Caco-2 (cell line): ENCODE measurements at regions not wholly inside any gene's neighbourhood (a gene's known extent, or its start where the extent isn't known, plus 50 kb on each side); places are given as distances from the start of the nearest gene placed in this dataset.

ENCODE experiments used
- BruUV-seq: library from RNA; stranded (reverse); fragments of 400-500 nt; replicated peaks from 2 replicates; lab custom pipeline; 2021; lab: Mats Ljungman, UMichigan
- CTCF ChIA-PET: fragments of 300-600 bp; sonication (Branson Sonifier 250); formaldehyde crosslinking; loops from one replicate; lab custom pipeline; 2022; ENCODE audit warnings: antibody characterized with exemption; lab: Charles Lee
- POLR2A ChIA-PET: fragments of 300-600 bp; sonication (Branson Sonifier 250); formaldehyde crosslinking; loops from one replicate; lab custom pipeline; 2022; ENCODE audit warnings: antibody characterized with exemption; lab: Charles Lee
- DNase-seq, 2 experiments: peaks; one replicate each; pipeline versions ENCODE4 v3.0.0 to v3.0.0-alpha.2; 2020 to 2022
- H3K27me3 ChIP-seq: replicated peaks from 2 replicates; pipeline ENCODE4 v1.6.0; 2011; ENCODE audit warnings: low read length; ENCODE audit not compliant: control insufficient read depth, insufficient read depth
- H3K36me3 ChIP-seq: 2 replicates; pipeline ENCODE4 v1.5.1; 2011; ENCODE audit warnings: low read length; ENCODE audit not compliant: control insufficient read depth, insufficient read depth
- H3K4me1 ChIP-seq: fragments of 250-450 bp; sonication (Bioruptor Pico); 2 replicates; pipeline ENCODE4 v1.5.1; 2020; ENCODE audit warnings: mild to moderate bottlenecking
- H3K4me3 ChIP-seq: 2 replicates; pipeline ENCODE4 v1.5.1; 2011; ENCODE audit warnings: low read depth, mild to moderate bottlenecking, control low read depth, low read length
- H3K9me3 ChIP-seq: fragments of 250-450 bp; sonication (Bioruptor Pico); 2 replicates; pipeline ENCODE4 v1.5.1; 2020; ENCODE audit warnings: mild to moderate bottlenecking, moderate library complexity
- H3K27ac Mint-ChIP-seq: one replicate; pipeline ENCODE4 v1.8.0; 2022; ENCODE audit warnings: mixed read lengths; ENCODE audit not compliant: unreplicated experiment
- H3K27me3 Mint-ChIP-seq: one replicate; pipeline ENCODE4 v1.8.0; 2022; ENCODE audit warnings: mixed read lengths; ENCODE audit not compliant: insufficient read depth, unreplicated experiment
- H3K36me3 Mint-ChIP-seq: one replicate; pipeline ENCODE4 v1.8.0; 2022; ENCODE audit warnings: mild to moderate bottlenecking, mixed read lengths; ENCODE audit not compliant: insufficient read depth, unreplicated experiment
- H3K4me1 Mint-ChIP-seq: one replicate; pipeline ENCODE4 v1.8.0; 2022; ENCODE audit warnings: low read depth, mixed read lengths; ENCODE audit not compliant: unreplicated experiment
- H3K4me3 Mint-ChIP-seq: one replicate; pipeline ENCODE4 v1.8.0; 2022; ENCODE audit warnings: mild to moderate bottlenecking, moderate library complexity, mixed read lengths; ENCODE audit not compliant: unreplicated experiment
- H3K9me3 Mint-ChIP-seq: one replicate; pipeline ENCODE4 v1.8.0; 2022; ENCODE audit warnings: mixed read lengths; ENCODE audit not compliant: unreplicated experiment
- intact Hi-C: fragments of 100-400 bp; cut with micrococcal nuclease; formaldehyde crosslinking; loops from one replicate; pipeline ENCODE4 v1.10.0; 2022; ENCODE audit not compliant: unreplicated experiment
- TF ChIP-seq, protein P1 (sequence below), 2 experiments: fragments of 200-600 bp in 1 of 2; IDR thresholded peaks; 1 replicate in 1 of 2; 2 replicates in 1 of 2; pipeline versions ENCODE4 v1.5.1 to v1.8.0; 2011 to 2022; ENCODE audit warnings: antibody characterized with exemption in 1 of 2, control low read depth in 1 of 2, inconsistent platforms in 1 of 2, low read depth in 1 of 2, low read length in 1 of 2, mild to moderate bottlenecking in 1 of 2, moderate library complexity in 1 of 2; ENCODE audit not compliant: insufficient read depth in 1 of 2, severe bottlenecking in 1 of 2, unreplicated experiment in 1 of 2

DNA sequence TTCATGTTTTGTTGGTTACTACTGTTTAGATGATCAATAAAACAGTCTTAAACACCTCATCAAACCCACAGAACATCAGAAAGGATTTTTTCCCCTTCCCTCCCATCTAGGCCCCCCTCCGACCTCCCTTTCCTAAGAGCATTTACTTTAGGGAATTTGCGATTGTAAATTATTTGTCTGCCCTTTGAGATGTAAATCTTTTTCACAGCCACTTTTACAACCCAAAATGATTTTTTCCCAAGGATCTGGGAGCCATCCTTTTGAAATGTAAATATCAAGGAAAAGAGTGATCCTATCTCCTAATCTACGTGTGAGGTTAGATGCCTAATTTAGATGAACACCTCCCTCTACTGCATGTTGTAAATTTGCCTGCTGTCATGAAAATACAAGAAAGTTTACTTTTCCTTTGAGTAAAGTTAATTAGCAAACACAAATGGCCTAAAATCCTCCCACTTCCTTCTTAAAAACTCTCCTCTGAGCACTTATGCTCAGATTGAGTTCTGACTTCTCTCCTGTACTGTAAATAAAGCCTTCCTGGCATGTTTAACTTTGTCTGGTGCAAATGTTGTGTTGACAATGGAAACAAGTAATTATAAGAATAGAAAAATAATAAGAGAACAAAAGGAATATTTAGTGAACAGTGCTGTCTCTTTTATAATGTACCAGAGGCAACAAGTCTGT, 1646.9 kb upstream of the SPRY2 start:
- no peaks in the 10 kb centered on the region for H3K4me1 ChIP-seq
- H3K4me3 ChIP-seq: no peak overlapping the region
- CTCF ChIA-PET: interaction anchor here (1.1 to 1.3 kb wide), 2 partner anchors 59 to 348 kb away, joined by 3 read pairs; no protein-coding TSS in a partner anchor
- Mint-ChIP-seq H3K27ac (no peak overlapping the region), H3K36me3 (no peaks in the 10 kb centered on the region), H3K27me3 (no peaks in the 10 kb centered on the region), H3K9me3 (no peaks in the 10 kb centered on the region), H3K4me1 (no peaks in the 10 kb centered on the region), H3K4me3 (no peak overlapping the region)
- POLR2A ChIA-PET: no interaction called here
- H3K9me3 ChIP-seq: no peaks in the 10 kb centered on the region
- no peaks in the 10 kb centered on the region for H3K36me3 ChIP-seq
- TF ChIP-seq, protein P1, sequence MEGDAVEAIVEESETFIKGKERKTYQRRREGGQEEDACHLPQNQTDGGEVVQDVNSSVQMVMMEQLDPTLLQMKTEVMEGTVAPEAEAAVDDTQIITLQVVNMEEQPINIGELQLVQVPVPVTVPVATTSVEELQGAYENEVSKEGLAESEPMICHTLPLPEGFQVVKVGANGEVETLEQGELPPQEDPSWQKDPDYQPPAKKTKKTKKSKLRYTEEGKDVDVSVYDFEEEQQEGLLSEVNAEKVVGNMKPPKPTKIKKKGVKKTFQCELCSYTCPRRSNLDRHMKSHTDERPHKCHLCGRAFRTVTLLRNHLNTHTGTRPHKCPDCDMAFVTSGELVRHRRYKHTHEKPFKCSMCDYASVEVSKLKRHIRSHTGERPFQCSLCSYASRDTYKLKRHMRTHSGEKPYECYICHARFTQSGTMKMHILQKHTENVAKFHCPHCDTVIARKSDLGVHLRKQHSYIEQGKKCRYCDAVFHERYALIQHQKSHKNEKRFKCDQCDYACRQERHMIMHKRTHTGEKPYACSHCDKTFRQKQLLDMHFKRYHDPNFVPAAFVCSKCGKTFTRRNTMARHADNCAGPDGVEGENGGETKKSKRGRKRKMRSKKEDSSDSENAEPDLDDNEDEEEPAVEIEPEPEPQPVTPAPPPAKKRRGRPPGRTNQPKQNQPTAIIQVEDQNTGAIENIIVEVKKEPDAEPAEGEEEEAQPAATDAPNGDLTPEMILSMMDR (IDR thresholded peaks at IDR 0.05; ENCODE audit: insufficient read depth in 1 of 2, low read depth in 1 of 2, low read length in 1 of 2, severe bottlenecking in 1 of 2, unreplicated experiment in 1 of 2): no peak
- intact Hi-C loops: loop anchor here (1.0 to 2.0 kb wide), 2 partner anchors 58 to 345 kb away; no protein-coding TSS in a partner anchor
- no peaks in the 10 kb centered on the region for H3K27me3 ChIP-seq
- no peak for DNase-seq
- no TSS peak for BruUV-seq

DNA sequence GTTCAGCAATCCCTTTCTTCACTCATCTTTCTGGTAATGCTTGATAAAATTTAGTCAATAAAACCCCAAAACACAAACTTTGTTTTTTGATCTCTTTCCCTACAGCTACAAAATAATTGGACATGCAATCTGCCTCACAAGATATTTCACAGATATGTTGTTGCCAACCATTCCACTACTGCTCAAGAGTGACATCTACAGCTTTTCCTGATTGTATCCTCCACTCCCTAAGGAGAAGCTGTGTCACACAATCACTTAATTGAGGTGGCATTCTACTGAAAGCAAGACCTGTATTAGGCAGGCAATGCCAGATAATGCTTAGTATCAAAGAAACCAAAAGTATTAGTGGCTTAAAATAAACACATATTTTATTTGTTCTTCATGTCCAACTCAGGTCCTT, 1646.2 kb upstream of the SPRY2 start:
- Mint-ChIP-seq H3K27ac (no peak overlapping the region), H3K4me1 (no peaks in the 10 kb centered on the region), H3K4me3 (no peak overlapping the region), H3K36me3 (no peaks in the 10 kb centered on the region), H3K27me3 (no peaks in the 10 kb centered on the region), H3K9me3 (no peaks in the 10 kb centered on the region)
- BruUV-seq: no TSS peak
- no peaks in the 10 kb centered on the region for H3K27me3 ChIP-seq
- CTCF ChIA-PET: interaction anchor here (1.1 to 1.3 kb wide), 2 partner anchors 58 to 347 kb away, joined by 3 read pairs; no protein-coding TSS in a partner anchor
- DNase-seq: peak in 1 of 2 experiments; percentile 15
- TF ChIP-seq, protein P1 (IDR thresholded peaks at IDR 0.05; ENCODE audit: insufficient read depth in 1 of 2, low read depth in 1 of 2, low read length in 1 of 2, severe bottlenecking in 1 of 2, unreplicated experiment in 1 of 2): peak in 1 of 2 experiments; percentile 29
- no peaks in the 10 kb centered on the region for H3K36me3 ChIP-seq
- no peaks in the 10 kb centered on the region for H3K4me1 ChIP-seq
- no peak overlapping the region for H3K4me3 ChIP-seq
- POLR2A ChIA-PET: no interaction called here
- H3K9me3 ChIP-seq: no peaks in the 10 kb centered on the region
- intact Hi-C loops: loop anchor here (1.0 to 2.0 kb wide), 2 partner anchors 57 to 344 kb away; no protein-coding TSS in a partner anchor

DNA sequence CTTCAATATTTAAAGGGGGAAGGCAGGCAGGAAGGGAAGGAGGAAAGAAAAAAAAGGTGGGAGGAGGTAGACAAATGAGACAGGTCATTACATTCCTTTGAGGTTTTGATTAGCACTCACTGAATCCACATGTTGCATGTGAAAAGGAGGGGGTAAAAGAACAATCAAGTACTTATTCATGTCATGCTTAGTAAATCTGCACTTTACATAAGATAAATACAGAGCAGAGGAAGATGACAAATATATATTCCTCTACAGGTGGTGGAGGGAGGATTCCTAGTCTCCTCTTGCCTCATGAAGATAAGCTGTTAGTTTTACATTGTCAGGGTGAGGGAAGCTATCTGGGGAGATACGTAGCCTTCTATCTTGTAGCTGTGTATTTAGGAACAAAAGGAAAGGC, 1645.4 kb upstream of the SPRY2 start:
- TF ChIP-seq, protein P1 (IDR thresholded peaks at IDR 0.05; ENCODE audit: insufficient read depth in 1 of 2, low read depth in 1 of 2, low read length in 1 of 2, severe bottlenecking in 1 of 2, unreplicated experiment in 1 of 2): no peak
- H3K9me3 ChIP-seq: no peaks in the 10 kb centered on the region
- H3K36me3 ChIP-seq: no peaks in the 10 kb centered on the region
- no peaks in the 10 kb centered on the region for H3K4me1 ChIP-seq
- Mint-ChIP-seq H3K27me3 (no peaks in the 10 kb centered on the region), H3K36me3 (no peaks in the 10 kb centered on the region), H3K27ac (no peak overlapping the region), H3K4me1 (no peaks in the 10 kb centered on the region), H3K9me3 (no peaks in the 10 kb centered on the region), H3K4me3 (no peak overlapping the region)
- no peak for DNase-seq
- BruUV-seq: no TSS peak
- intact Hi-C loops: loop anchor here (2.0 kb wide), 1 partner anchor 344 kb away; no protein-coding TSS in a partner anchor
- ChIA-PET POLR2A (no interaction called here), CTCF (interaction anchor here (1.3 kb wide), 1 partner anchor 57 kb away, joined by 3 read pairs; no protein-coding TSS in a partner anchor)
- H3K27me3 ChIP-seq: no peaks in the 10 kb centered on the region
- no peak overlapping the region for H3K4me3 ChIP-seq
